Spleen (tissue), 11 donors: ENCODE measurements at regions not wholly inside any gene's neighbourhood (a gene's known extent, or its start where the extent isn't known, plus 50 kb on each side); places are given as distances from the start of the nearest gene placed in this dataset.

ENCODE experiments used
- DNase-seq: peaks from one replicate; pipeline ENCODE4 v3.0.0-alpha.2; 2020
- H3K27ac ChIP-seq, 8 donors: fragments of 200-600 bp; sonication (generic) in 7 of 8; 1 replicate in 4 of 8; 2 replicates in 4 of 8; pipeline versions ENCODE4 v1.5.0 to v1.8.0; 2016 to 2021; ENCODE audit warnings: inconsistent platforms in 4 of 8, mild to moderate bottlenecking in 4 of 8, moderate library complexity in 1 of 8
- H3K27me3 ChIP-seq, 7 donors: fragments of 200-600 bp; sonication (generic) in 6 of 7; replicated peaks in 1 of 7; 1 replicate in 4 of 7; 2 replicates in 3 of 7; pipeline versions ENCODE4 v1.5.0 to v1.8.0; 2016 to 2021; ENCODE audit warnings: inconsistent platforms in 3 of 7, mild to moderate bottlenecking in 1 of 7
- H3K36me3 ChIP-seq, 6 donors: fragments of 200-600 bp; sonication (generic) in 5 of 6; 1 replicate in 4 of 6; 2 replicates in 2 of 6; pipeline versions ENCODE4 v1.5.0 to v1.8.0; 2016 to 2021; ENCODE audit warnings: inconsistent platforms in 2 of 6
- H3K4me1 ChIP-seq, 6 donors: fragments of 200-600 bp; sonication (generic) in 5 of 6; 1 replicate in 3 of 6; 2 replicates in 3 of 6; pipeline versions ENCODE4 v1.5.0 to v1.8.0; 2016 to 2021; ENCODE audit warnings: inconsistent platforms in 3 of 6
- H3K4me3 ChIP-seq, 8 donors: fragments of 200-600 bp; sonication (generic) in 7 of 8; 1 replicate in 4 of 8; 2 replicates in 4 of 8; pipeline versions ENCODE4 v1.5.0 to v1.8.0; 2016 to 2021; ENCODE audit warnings: inconsistent platforms in 4 of 8, mild to moderate bottlenecking in 4 of 8, moderate library complexity in 2 of 8
- H3K9me3 ChIP-seq, 8 donors: fragments of 200-600 bp; sonication (generic) in 7 of 8; 1 replicate in 4 of 8; 2 replicates in 4 of 8; pipeline versions ENCODE4 v1.5.0 to v1.8.0; 2016 to 2021; ENCODE audit warnings: inconsistent platforms in 4 of 8
- CTCF ChIP-seq, 11 experiments: fragments of 200-600 bp in 7 of 11; fragments of 450-650 bp in 4 of 11; sonication (generic) in 4 of 11; IDR thresholded peaks in 8 of 11; conservative IDR thresholded peaks in 3 of 11; 1 replicate in 7 of 11; 2 replicates in 4 of 11; pipeline versions ENCODE4 v1.4.0 to v1.8.0; 2016 to 2021; ENCODE audit warnings: antibody characterized with exemption in 11 of 11, inconsistent platforms in 4 of 11, mild to moderate bottlenecking in 1 of 11
- POLR2A ChIP-seq, 3 donors: fragments of 450-650 bp; IDR thresholded peaks; one replicate each; pipeline ENCODE4 v1.5.1; 2017; ENCODE audit warnings: antibody characterized with exemption in 3 of 3, mild to moderate bottlenecking in 1 of 3
- POLR2AphosphoS5 ChIP-seq, 3 donors: sonication (generic); formaldehyde crosslinking; IDR thresholded peaks; one replicate each; pipeline ENCODE4 v1.5.1; 2017; ENCODE audit warnings: antibody characterized with exemption in 3 of 3
- WGBS, 5 donors: extraction: QIAGEN DNeasy Blood & Tissue Kit in 3 of 5; methylation state at CpG; one replicate each; pipeline versions ENCODE4 v1.1.5 to v1.1.7; 2013 to 2018; 5-methylcytosine and 5-hydroxymethylcytosine counted together
- intact Hi-C: fragments of 100-400 bp; cut with DNase I; formaldehyde crosslinking; loops from one replicate; pipeline ENCODE4 v1.15.0; 2023; ENCODE audit warnings: low total_unique reads
- donor health status: healthy with polysubstance abuse.
- donor health status: DM: no; HTN: no; CAD: no; lungs with moderate emphysema.
- donor health status: DM: no; HTN: no; CAD: no.
- donor health status: Bipolar disorder and iron deficiency.
- donor health status: healthy.
- donor health status: DM: no; HTN: no; CAD: no.
- donor health status: DM: yes; HTN: yes; CAD: no.

GRCh38 chr7:57579454-57579853 lies 129.5 kb downstream of the ZNF716 start:
- Histone ChIP-seq H3K27ac (no peak overlapping the region), H3K4me1 (no peaks in the 10 kb centered on the region), H3K27me3 (no peaks in the 10 kb centered on the region), H3K9me3 (peaks cover 0 to 77% (median 61%) of the 10 kb centered on the region in 8 donors), H3K36me3 (no peaks in the 10 kb centered on the region), H3K4me3 (no peak overlapping the region)
- DNase-seq: no peak
- intact Hi-C loops: no loop called here
- no peak for TF ChIP-seq CTCF (IDR thresholded peaks at IDR 0.05 in 8 of 11, conservative IDR thresholded peaks at IDR 0.05 in 3 of 11)
- TF ChIP-seq POLR2AphosphoS5 (IDR thresholded peaks at IDR 0.05): no peak
- TF ChIP-seq POLR2A (IDR thresholded peaks at IDR 0.05): no peak
- WGBS, 5 donors: 84 to 88% (median 87%) methylated on average over 15 of the region's 15 CpGs
